ENCODE measurements at regions not wholly inside any gene's neighbourhood (a gene's known extent, or its start where the extent isn't known, plus 50 kb on each side); places are given as distances from the start of the nearest gene placed in this dataset.

GRCh38 chr3:153892126-153892525, 229.1 kb upstream of the ARHGEF26 start:
- no peaks in the 10 kb centered on the region for H3K4me1 Mint-ChIP-seq
- no peak for DNase-seq
- no peaks in the 10 kb centered on the region for H3K4me1 ChIP-seq (ENCODE audit: control insufficient read depth in 1 of 2, extremely low read depth in 1 of 2, insufficient read depth in 2 of 2, low read length in 2 of 2)
- no peaks in the 10 kb centered on the region for H3K9me3 Mint-ChIP-seq
- WGBS (ENCODE audit: insufficient coverage): 28% methylated on average over 3 of the region's 5 CpGs
- H3K27me3 Mint-ChIP-seq: no peaks in the 10 kb centered on the region
- POLR2A ChIA-PET: no interaction called here
- no peak for ATAC-seq (replicated peaks in 1 of 4)
- H3K27ac Mint-ChIP-seq: no peak overlapping the region
- H3K4me3 Mint-ChIP-seq: no peak overlapping the region
- no peaks in the 10 kb centered on the region for H3K9me3 ChIP-seq
- no peak overlapping the region for H3K27ac ChIP-seq (ENCODE audit: low read length)
- no peak overlapping the region for H3K4me3 ChIP-seq (ENCODE audit: control insufficient read depth in 1 of 2, extremely low read depth in 1 of 2, low read length in 1 of 2)
- H3K27me3 ChIP-seq (replicated peaks in 1 of 2; ENCODE audit: control insufficient read depth in 2 of 2, extremely low read depth in 1 of 2, insufficient read depth in 2 of 2, low read length in 1 of 2): no peaks in the 10 kb centered on the region
- H3K36me3 ChIP-seq (ENCODE audit: control insufficient read depth in 2 of 2, extremely low read depth in 1 of 2, insufficient read depth in 1 of 2, low read length in 1 of 2): no peaks in the 10 kb centered on the region
- no peaks in the 10 kb centered on the region for H3K36me3 Mint-ChIP-seq
- CTCF ChIA-PET: no interaction called here

- Mint-ChIP-seq H3K27me3 (no peaks in the 10 kb centered on the region), H3K9me3 (no peaks in the 10 kb centered on the region), H3K36me3 (no peaks in the 10 kb centered on the region), H3K27ac (no peak overlapping the region), H3K4me3 (no peak overlapping the region), H3K4me1 (no peaks in the 10 kb centered on the region)
- ChIA-PET POLR2A (no interaction called here), CTCF (no interaction called here)
- ATAC-seq (replicated peaks in 1 of 4) (no peak), DNase-seq (no peak)
- H3K36me3 ChIP-seq (ENCODE audit: control insufficient read depth in 2 of 2, extremely low read depth in 1 of 2, insufficient read depth in 1 of 2, low read length in 1 of 2): no peaks in the 10 kb centered on the region
- no peaks in the 10 kb centered on the region for H3K27me3 ChIP-seq (replicated peaks in 1 of 2; ENCODE audit: control insufficient read depth in 2 of 2, extremely low read depth in 1 of 2, insufficient read depth in 2 of 2, low read length in 1 of 2)
- H3K4me3 ChIP-seq (ENCODE audit: control insufficient read depth in 1 of 2, extremely low read depth in 1 of 2, low read length in 1 of 2): no peak overlapping the region
- no peak overlapping the region for H3K27ac ChIP-seq (ENCODE audit: low read length)
- H3K9me3 ChIP-seq: no peaks in the 10 kb centered on the region
- no peaks in the 10 kb centered on the region for H3K4me1 ChIP-seq (ENCODE audit: control insufficient read depth in 1 of 2, extremely low read depth in 1 of 2, insufficient read depth in 2 of 2, low read length in 2 of 2)
- WGBS (ENCODE audit: insufficient coverage): 100% methylated on average over 1 of the region's 1 CpG
Observed at GRCh38 chr3:153894857-153895256, 226.3 kb upstream of the ARHGEF26 start.

- Histone ChIP-seq H3K27ac (ENCODE audit: low read length) (no peak overlapping the region), H3K4me1 (ENCODE audit: control insufficient read depth in 1 of 2, extremely low read depth in 1 of 2, insufficient read depth in 2 of 2, low read length in 2 of 2) (no peaks in the 10 kb centered on the region), H3K4me3 (ENCODE audit: control insufficient read depth in 1 of 2, extremely low read depth in 1 of 2, low read length in 1 of 2) (no peak overlapping the region), H3K27me3 (replicated peaks in 1 of 2; ENCODE audit: control insufficient read depth in 2 of 2, extremely low read depth in 1 of 2, insufficient read depth in 2 of 2, low read length in 1 of 2) (no peaks in the 10 kb centered on the region), H3K9me3 (no peaks in the 10 kb centered on the region), H3K36me3 (ENCODE audit: control insufficient read depth in 2 of 2, extremely low read depth in 1 of 2, insufficient read depth in 1 of 2, low read length in 1 of 2) (no peaks in the 10 kb centered on the region)
- Mint-ChIP-seq H3K36me3 (no peaks in the 10 kb centered on the region), H3K4me1 (no peaks in the 10 kb centered on the region), H3K4me3 (no peak overlapping the region), H3K9me3 (no peaks in the 10 kb centered on the region), H3K27ac (no peak overlapping the region), H3K27me3 (no peaks in the 10 kb centered on the region)
- POLR2A ChIA-PET: no interaction called here
- DNase-seq (no peak), ATAC-seq (replicated peaks in 1 of 4) (no peak)
- CTCF ChIA-PET: no interaction called here
- no CpG with 5 or more reads among the region's 2 CpGs for WGBS (ENCODE audit: insufficient coverage)
Observed at GRCh38 chr3:153896197-153896596, 225.0 kb upstream of the ARHGEF26 start.

- Histone ChIP-seq H3K27me3 (replicated peaks in 1 of 2; ENCODE audit: control insufficient read depth in 2 of 2, extremely low read depth in 1 of 2, insufficient read depth in 2 of 2, low read length in 1 of 2) (no peaks in the 10 kb centered on the region), H3K4me3 (ENCODE audit: control insufficient read depth in 1 of 2, extremely low read depth in 1 of 2, low read length in 1 of 2) (no peak overlapping the region), H3K4me1 (ENCODE audit: control insufficient read depth in 1 of 2, extremely low read depth in 1 of 2, insufficient read depth in 2 of 2, low read length in 2 of 2) (no peaks in the 10 kb centered on the region), H3K9me3 (no peaks in the 10 kb centered on the region), H3K36me3 (ENCODE audit: control insufficient read depth in 2 of 2, extremely low read depth in 1 of 2, insufficient read depth in 1 of 2, low read length in 1 of 2) (no peaks in the 10 kb centered on the region), H3K27ac (ENCODE audit: low read length) (no peak overlapping the region)
- no peaks in the 10 kb centered on the region for H3K9me3 Mint-ChIP-seq
- ATAC-seq (replicated peaks in 1 of 4) (no peak), DNase-seq (no peak)
- ChIA-PET POLR2A (no interaction called here), CTCF (no interaction called here)
- H3K36me3 Mint-ChIP-seq: no peaks in the 10 kb centered on the region
- H3K4me1 Mint-ChIP-seq: no peaks in the 10 kb centered on the region
- H3K4me3 Mint-ChIP-seq: no peak overlapping the region
- no peaks in the 10 kb centered on the region for H3K27me3 Mint-ChIP-seq
- WGBS (ENCODE audit: insufficient coverage): 100% methylated on average over 1 of the region's 3 CpGs
- no peak overlapping the region for H3K27ac Mint-ChIP-seq
Observed at GRCh38 chr3:153897025-153897723, 224.0 kb upstream of the ARHGEF26 start.

GRCh38 chr3:153897842-153898241, 223.3 kb upstream of the ARHGEF26 start:
- Mint-ChIP-seq H3K27ac (no peak overlapping the region), H3K4me1 (no peaks in the 10 kb centered on the region), H3K27me3 (no peaks in the 10 kb centered on the region), H3K36me3 (no peaks in the 10 kb centered on the region), H3K4me3 (no peak overlapping the region), H3K9me3 (no peaks in the 10 kb centered on the region)
- no peaks in the 10 kb centered on the region for H3K4me1 ChIP-seq (ENCODE audit: control insufficient read depth in 1 of 2, extremely low read depth in 1 of 2, insufficient read depth in 2 of 2, low read length in 2 of 2)
- no peaks in the 10 kb centered on the region for H3K36me3 ChIP-seq (ENCODE audit: control insufficient read depth in 2 of 2, extremely low read depth in 1 of 2, insufficient read depth in 1 of 2, low read length in 1 of 2)
- ChIA-PET CTCF (no interaction called here), POLR2A (interaction anchor here in 1 of 2 donors (0.6 kb wide), 1 partner anchor 885 kb away, joined by 4 read pairs; no protein-coding TSS in a partner anchor)
- ATAC-seq (replicated peaks in 1 of 4): no peak
- H3K9me3 ChIP-seq: no peaks in the 10 kb centered on the region
- no peak overlapping the region for H3K4me3 ChIP-seq (ENCODE audit: control insufficient read depth in 1 of 2, extremely low read depth in 1 of 2, low read length in 1 of 2)
- no peaks in the 10 kb centered on the region for H3K27me3 ChIP-seq (replicated peaks in 1 of 2; ENCODE audit: control insufficient read depth in 2 of 2, extremely low read depth in 1 of 2, insufficient read depth in 2 of 2, low read length in 1 of 2)
- no peak for DNase-seq
- no peak overlapping the region for H3K27ac ChIP-seq (ENCODE audit: low read length)

- no peaks in the 10 kb centered on the region for H3K36me3 Mint-ChIP-seq
- H3K9me3 Mint-ChIP-seq: peaks cover 3 to 5% (median 3%) of the 10 kb centered on the region in 3 donors
- H3K4me1 ChIP-seq (ENCODE audit: control insufficient read depth in 1 of 2, extremely low read depth in 1 of 2, insufficient read depth in 2 of 2, low read length in 2 of 2): no peaks in the 10 kb centered on the region
- no peak for ATAC-seq (replicated peaks in 1 of 4)
- no peaks in the 10 kb centered on the region for H3K27me3 Mint-ChIP-seq
- H3K27ac ChIP-seq (ENCODE audit: low read length): no peak overlapping the region
- no peak overlapping the region for H3K4me3 Mint-ChIP-seq
- no peaks in the 10 kb centered on the region for H3K4me1 Mint-ChIP-seq
- H3K27ac Mint-ChIP-seq: no peak overlapping the region
- no peak for DNase-seq
- no peak overlapping the region for H3K4me3 ChIP-seq (ENCODE audit: control insufficient read depth in 1 of 2, extremely low read depth in 1 of 2, low read length in 1 of 2)
- CTCF ChIA-PET: no interaction called here
- POLR2A ChIA-PET: interaction anchor here in 1 of 2 donors (0.6 kb wide), 1 partner anchor 9 kb away, joined by 3 read pairs; no protein-coding TSS in a partner anchor
- no CpG with 5 or more reads among the region's 2 CpGs for WGBS (ENCODE audit: insufficient coverage)
- H3K9me3 ChIP-seq: no peaks in the 10 kb centered on the region
- no peaks in the 10 kb centered on the region for H3K36me3 ChIP-seq (ENCODE audit: control insufficient read depth in 2 of 2, extremely low read depth in 1 of 2, insufficient read depth in 1 of 2, low read length in 1 of 2)
- no peaks in the 10 kb centered on the region for H3K27me3 ChIP-seq (replicated peaks in 1 of 2; ENCODE audit: control insufficient read depth in 2 of 2, extremely low read depth in 1 of 2, insufficient read depth in 2 of 2, low read length in 1 of 2)
Observed at GRCh38 chr3:153901152-153901551, 220.0 kb upstream of the ARHGEF26 start.

GRCh38 chr3:153901991-153902390, 219.2 kb upstream of the ARHGEF26 start:
- Mint-ChIP-seq H3K9me3 (peaks cover 3 to 5% (median 3%) of the 10 kb centered on the region in 3 donors), H3K27ac (no peak overlapping the region), H3K36me3 (no peaks in the 10 kb centered on the region), H3K4me3 (no peak overlapping the region), H3K4me1 (no peaks in the 10 kb centered on the region), H3K27me3 (no peaks in the 10 kb centered on the region)
- Histone ChIP-seq H3K36me3 (ENCODE audit: control insufficient read depth in 2 of 2, extremely low read depth in 1 of 2, insufficient read depth in 1 of 2, low read length in 1 of 2) (no peaks in the 10 kb centered on the region), H3K9me3 (no peaks in the 10 kb centered on the region), H3K4me3 (ENCODE audit: control insufficient read depth in 1 of 2, extremely low read depth in 1 of 2, low read length in 1 of 2) (no peak overlapping the region), H3K27ac (ENCODE audit: low read length) (no peak overlapping the region), H3K27me3 (replicated peaks in 1 of 2; ENCODE audit: control insufficient read depth in 2 of 2, extremely low read depth in 1 of 2, insufficient read depth in 2 of 2, low read length in 1 of 2) (no peaks in the 10 kb centered on the region), H3K4me1 (ENCODE audit: control insufficient read depth in 1 of 2, extremely low read depth in 1 of 2, insufficient read depth in 2 of 2, low read length in 2 of 2) (no peaks in the 10 kb centered on the region)
- WGBS (ENCODE audit: insufficient coverage): 79% methylated on average over 3 of the region's 3 CpGs
- DNase-seq (no peak), ATAC-seq (replicated peaks in 1 of 4) (no peak)
- ChIA-PET POLR2A (no interaction called here), CTCF (no interaction called here)

Data from T-cell (primary cell).